Left renal cortex interstitium (tissue), 4 donors: ENCODE measurements at regions not wholly inside any gene's neighbourhood (a gene's known extent, or its start where the extent isn't known, plus 50 kb on each side); places are given as distances from the start of the nearest gene placed in this dataset.

Experiments used
- DNase-seq, 4 donors: peaks; one replicate each; pipeline ENCODE4 v3.0.0-alpha.2; 2013; ENCODE audit warnings: low read depth in 4 of 4, low spot score in 2 of 4, missing footprints in 1 of 4

GRCh38 chr9:28270156-28270555 is 696.9 kb upstream of the C9orf72 start:
- DNase-seq, result no peak

GRCh38 chr9:28272127-28272526 is 698.8 kb upstream of the C9orf72 start:
- no peak for DNase-seq

GRCh38 chr9:28287455-28287854 is 714.2 kb upstream of the C9orf72 start:
- no peak for DNase-seq

GRCh38 chr9:28289746-28290145 is 716.5 kb upstream of the C9orf72 start:
- DNase-seq, result no peak

GRCh38 chr9:28293369-28294090 is 720.2 kb upstream of the C9orf72 start:
- DNase-seq, result no peak

- no peak for DNase-seq
Measured at GRCh38 chr9:28301281-28301680, 728.0 kb upstream of the C9orf72 start.

GRCh38 chr9:28317745-28318144 is 744.5 kb upstream of the C9orf72 start:
- DNase-seq, result no peak

- DNase-seq, result no peak
Measured at GRCh38 chr9:28318515-28318914, 745.2 kb upstream of the C9orf72 start.

- DNase-seq, result no peak
Measured at GRCh38 chr9:28319981-28320380, 746.7 kb upstream of the C9orf72 start.

- DNase-seq, result no peak
Measured at GRCh38 chr9:28320616-28321015, 747.3 kb upstream of the C9orf72 start.

- DNase-seq, result no peak
Measured at GRCh38 chr9:28329323-28329722, 756.0 kb upstream of the C9orf72 start.

- no peak for DNase-seq
Measured at GRCh38 chr9:28332648-28333047, 759.4 kb upstream of the C9orf72 start.

- no peak for DNase-seq
Measured at GRCh38 chr9:28341913-28342312, 768.6 kb upstream of the C9orf72 start.

- DNase-seq, result no peak
Measured at GRCh38 chr9:28342815-28343338, 769.6 kb upstream of the C9orf72 start.

- no peak for DNase-seq
Measured at GRCh38 chr9:28363151-28363562, 789.9 kb upstream of the C9orf72 start.

GRCh38 chr9:28365020-28365640 is 791.8 kb upstream of the C9orf72 start:
- no peak for DNase-seq

GRCh38 chr9:28365728-28366127 is 792.4 kb upstream of the C9orf72 start:
- no peak for DNase-seq

- peak in 2 of 4 donors; percentile 23 to 32 for DNase-seq
Measured at GRCh38 chr9:28378231-28378630, 805.0 kb upstream of the C9orf72 start.

- no peak for DNase-seq
Measured at GRCh38 chr9:28379082-28379481, 805.8 kb upstream of the C9orf72 start.

- no peak for DNase-seq
Measured at GRCh38 chr9:28389411-28389810, 816.1 kb upstream of the C9orf72 start.

GRCh38 chr9:28394774-28395173 is 821.5 kb upstream of the C9orf72 start:
- DNase-seq, result no peak

GRCh38 chr9:28396058-28396457 is 822.8 kb upstream of the C9orf72 start:
- DNase-seq, result no peak
